ENCODE measurements at regions not wholly inside any gene's neighbourhood (a gene's known extent, or its start where the extent isn't known, plus 50 kb on each side); places are given as distances from the start of the nearest gene placed in this dataset.

- TF ChIP-seq, protein P1, sequence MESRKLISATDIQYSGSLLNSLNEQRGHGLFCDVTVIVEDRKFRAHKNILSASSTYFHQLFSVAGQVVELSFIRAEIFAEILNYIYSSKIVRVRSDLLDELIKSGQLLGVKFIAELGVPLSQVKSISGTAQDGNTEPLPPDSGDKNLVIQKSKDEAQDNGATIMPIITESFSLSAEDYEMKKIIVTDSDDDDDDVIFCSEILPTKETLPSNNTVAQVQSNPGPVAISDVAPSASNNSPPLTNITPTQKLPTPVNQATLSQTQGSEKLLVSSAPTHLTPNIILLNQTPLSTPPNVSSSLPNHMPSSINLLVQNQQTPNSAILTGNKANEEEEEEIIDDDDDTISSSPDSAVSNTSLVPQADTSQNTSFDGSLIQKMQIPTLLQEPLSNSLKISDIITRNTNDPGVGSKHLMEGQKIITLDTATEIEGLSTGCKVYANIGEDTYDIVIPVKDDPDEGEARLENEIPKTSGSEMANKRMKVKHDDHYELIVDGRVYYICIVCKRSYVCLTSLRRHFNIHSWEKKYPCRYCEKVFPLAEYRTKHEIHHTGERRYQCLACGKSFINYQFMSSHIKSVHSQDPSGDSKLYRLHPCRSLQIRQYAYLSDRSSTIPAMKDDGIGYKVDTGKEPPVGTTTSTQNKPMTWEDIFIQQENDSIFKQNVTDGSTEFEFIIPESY (CRISPR knock-in tag; IDR thresholded peaks at IDR 0.05), result 0 out of 2 replicates have a peak, but pooled peaks have one; percentile 64
- TF ChIP-seq SAP130 (CRISPR knock-in tag; IDR thresholded peaks at IDR 0.05; ENCODE audit: low read depth), result peak; percentile 45; the same call in 1 of the 2 replicates
- TF ChIP-seq MED1 (CRISPR knock-in tag; IDR thresholded peaks at IDR 0.05), result peak; percentile 77
These were observed 97.5 kb downstream of the BDH1 start (continued) for GRCh38 chr3:197458179-197458707.

DNA sequence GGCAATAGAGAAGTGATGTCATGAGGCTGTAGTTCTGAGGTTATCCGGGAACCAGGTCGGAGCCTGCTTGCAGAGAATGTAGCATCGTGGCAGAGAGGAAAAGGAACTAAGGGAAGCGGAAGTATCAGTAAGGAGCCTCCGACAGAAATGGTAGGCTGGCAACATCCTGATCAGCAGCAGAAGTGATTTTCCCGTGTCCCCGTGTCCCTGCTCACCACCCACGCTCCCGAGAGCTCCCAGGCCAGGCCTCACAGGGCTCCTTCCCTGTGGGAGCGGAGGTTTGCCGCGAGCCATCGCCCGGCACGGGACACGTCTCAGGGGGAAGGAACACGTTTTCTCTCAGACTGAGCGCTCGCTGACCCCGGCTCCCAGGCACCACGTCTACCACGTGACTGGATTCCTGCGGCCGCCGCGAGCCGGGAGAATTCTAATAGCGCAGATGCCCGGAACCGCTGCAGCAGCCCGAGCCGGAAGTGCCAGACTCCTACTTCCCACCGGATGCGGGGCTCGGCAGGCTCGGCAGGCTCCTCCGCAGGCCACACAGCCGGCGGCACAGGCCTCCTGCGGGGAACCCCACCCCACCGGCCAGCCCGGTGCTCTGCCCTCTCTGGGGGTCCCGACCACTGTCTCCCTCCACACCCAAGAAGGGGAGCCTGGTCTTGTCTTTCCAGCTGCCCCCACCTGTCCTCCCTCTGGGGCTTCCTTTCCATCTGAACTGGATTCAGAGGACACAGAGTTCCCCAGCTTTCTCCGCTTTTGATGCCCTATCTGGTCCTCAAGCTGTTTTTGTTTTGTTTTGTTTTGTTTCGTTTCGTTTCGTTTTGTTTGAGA lies 99.3 kb downstream of the BDH1 start:
- Histone ChIP-seq H3K9me3 (ENCODE audit: low read length) (no peaks in the 10 kb centered on the region), H3K4me3 (replicated peaks in 1 of 3; ENCODE audit: insufficient read depth in 1 of 3, low read depth in 2 of 3, low read length in 3 of 3) (peak overlapping the region; percentile 56 to 67 (median 64); a peak in 5 of 6 replicates), H3K27me3 (ENCODE audit: control insufficient read depth in 1 of 2, insufficient read depth in 2 of 2, low read length in 2 of 2) (no peaks in the 10 kb centered on the region), H3K27ac (ENCODE audit: extremely low read length, insufficient read depth, low read length) (peak overlapping the region; percentile 82), H3K9ac (ENCODE audit: insufficient read depth, low read depth, low read length) (peak overlapping the region; percentile 76), H3K36me3 (replicated peaks in 1 of 2; ENCODE audit: control insufficient read depth in 1 of 2, insufficient read depth in 2 of 2, low read length in 2 of 2) (no peaks in the 10 kb centered on the region), H3K4me2 (ENCODE audit: low read depth, low read length) (peak overlapping the region; percentile 93), H2AFZ (ENCODE audit: low read length) (no peak overlapping the region), H4K20me1 (ENCODE audit: insufficient read depth, low read length) (no peaks in the 10 kb centered on the region), H3K4me1 (ENCODE audit: insufficient read depth, low read length) (peaks cover 52% of the 10 kb centered on the region), H3K79me2 (ENCODE audit: insufficient read depth, low read length) (peaks cover 3% of the 10 kb centered on the region)
- DNase-seq (ENCODE audit: low spot score), result peak; percentile 69
- intact Hi-C loops (cut with micrococcal nuclease; ENCODE audit: unreplicated experiment), result no loop called here
- ChIA-PET CTCF (ENCODE audit: low intra/inter-chr PET ratio, low total read pairs) (no interaction called here), POLR2A (interaction anchor here (0.7 to 3.1 kb wide), 11 partner anchors 9 to 220 kb away, joined by 3 to 22 read pairs (median 5); no protein-coding TSS in a partner anchor)
- no peak for FAIRE-seq
- ATAC-seq, result peak; percentile 72
- in situ Hi-C loops (cut with HindIII; ENCODE audit: extremely low pct_ligation_motif_present, low pct_unique_long_range_greater_than_20kb), result loop anchor here (10.0 kb wide), 1 partner anchor 192 kb away; no protein-coding TSS in a partner anchor
- BruUV-seq (replicated peaks), result no TSS peak
- WGBS (ENCODE audit: low lambda C conversion rate), result 39% methylated on average over 34 of the region's 47 CpGs
- TF ChIP-seq ZBTB21 (CRISPR knock-in tag; IDR thresholded peaks at IDR 0.05) (no peak), BCL6 (CRISPR knock-in tag; IDR thresholded peaks at IDR 0.05) (0 out of 2 replicates have a peak, but pooled peaks have one; percentile 16), PTBP1 (IDR thresholded peaks at IDR 0.05; ENCODE audit: low read depth, low read length, poor library complexity, severe bottlenecking) (no peak), RARA (CRISPR knock-in tag; IDR thresholded peaks at IDR 0.05) (peak; percentile 39; the same call in 1 of the 2 replicates), ZNF749 (CRISPR knock-in tag; IDR thresholded peaks at IDR 0.05; ENCODE audit: borderline replicate concordance) (peak; percentile 61; the same call in 1 of the 2 replicates)
- TF ChIP-seq, protein P2, sequence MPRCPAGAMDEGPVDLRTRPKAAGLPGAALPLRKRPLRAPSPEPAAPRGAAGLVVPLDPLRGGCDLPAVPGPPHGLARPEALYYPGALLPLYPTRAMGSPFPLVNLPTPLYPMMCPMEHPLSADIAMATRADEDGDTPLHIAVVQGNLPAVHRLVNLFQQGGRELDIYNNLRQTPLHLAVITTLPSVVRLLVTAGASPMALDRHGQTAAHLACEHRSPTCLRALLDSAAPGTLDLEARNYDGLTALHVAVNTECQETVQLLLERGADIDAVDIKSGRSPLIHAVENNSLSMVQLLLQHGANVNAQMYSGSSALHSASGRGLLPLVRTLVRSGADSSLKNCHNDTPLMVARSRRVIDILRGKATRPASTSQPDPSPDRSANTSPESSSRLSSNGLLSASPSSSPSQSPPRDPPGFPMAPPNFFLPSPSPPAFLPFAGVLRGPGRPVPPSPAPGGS (CRISPR knock-in tag; IDR thresholded peaks at IDR 0.05), result peak; percentile 71; the same call in 1 of the 2 replicates

All from HepG2 (cell line).